Esophagus muscularis mucosa (tissue), 3 donors: ENCODE measurements at regions not wholly inside any gene's neighbourhood (a gene's known extent, or its start where the extent isn't known, plus 50 kb on each side); places are given as distances from the start of the nearest gene placed in this dataset.

Experiments
- POLR2A ChIP-seq: fragments of 450-650 bp; IDR thresholded peaks from one replicate; pipeline ENCODE4 v1.6.1; 2017; ENCODE audit warnings: antibody characterized with exemption, moderate library complexity, mild to moderate bottlenecking, low read depth
- TF ChIP-seq, protein P1 (sequence below), 3 experiments: fragments of 200-600 bp in 2 of 3; fragments of 450-650 bp in 1 of 3; sonication (generic) in 2 of 3; IDR thresholded peaks; one replicate each; pipeline ENCODE4 v1.5.1; 2017 to 2019; ENCODE audit warnings: antibody characterized with exemption in 3 of 3, mild to moderate bottlenecking in 2 of 3, moderate library complexity in 1 of 3

DNA sequence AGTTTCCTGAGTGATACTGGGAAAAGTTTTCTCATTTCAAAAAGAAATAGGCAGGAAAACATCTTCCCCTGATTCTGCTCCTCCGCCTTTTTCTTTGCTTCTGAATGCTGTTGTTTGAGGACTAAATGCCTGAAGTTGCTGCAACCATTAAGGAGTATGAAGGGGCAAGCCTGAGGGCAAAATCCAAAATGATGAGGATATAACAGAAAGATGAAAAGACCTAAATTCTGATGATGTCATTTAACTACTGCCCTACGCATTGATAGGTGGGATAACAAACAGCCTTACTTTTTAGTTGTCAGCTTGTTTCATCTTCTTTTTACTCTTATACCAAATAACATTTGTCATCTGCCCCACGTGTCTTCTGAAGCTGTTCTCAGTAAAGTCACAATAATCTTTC is 474.6 kb upstream of the MMS22L start:
- no peak for TF ChIP-seq POLR2A
- TF ChIP-seq, protein P1, sequence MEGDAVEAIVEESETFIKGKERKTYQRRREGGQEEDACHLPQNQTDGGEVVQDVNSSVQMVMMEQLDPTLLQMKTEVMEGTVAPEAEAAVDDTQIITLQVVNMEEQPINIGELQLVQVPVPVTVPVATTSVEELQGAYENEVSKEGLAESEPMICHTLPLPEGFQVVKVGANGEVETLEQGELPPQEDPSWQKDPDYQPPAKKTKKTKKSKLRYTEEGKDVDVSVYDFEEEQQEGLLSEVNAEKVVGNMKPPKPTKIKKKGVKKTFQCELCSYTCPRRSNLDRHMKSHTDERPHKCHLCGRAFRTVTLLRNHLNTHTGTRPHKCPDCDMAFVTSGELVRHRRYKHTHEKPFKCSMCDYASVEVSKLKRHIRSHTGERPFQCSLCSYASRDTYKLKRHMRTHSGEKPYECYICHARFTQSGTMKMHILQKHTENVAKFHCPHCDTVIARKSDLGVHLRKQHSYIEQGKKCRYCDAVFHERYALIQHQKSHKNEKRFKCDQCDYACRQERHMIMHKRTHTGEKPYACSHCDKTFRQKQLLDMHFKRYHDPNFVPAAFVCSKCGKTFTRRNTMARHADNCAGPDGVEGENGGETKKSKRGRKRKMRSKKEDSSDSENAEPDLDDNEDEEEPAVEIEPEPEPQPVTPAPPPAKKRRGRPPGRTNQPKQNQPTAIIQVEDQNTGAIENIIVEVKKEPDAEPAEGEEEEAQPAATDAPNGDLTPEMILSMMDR (IDR thresholded peaks at IDR 0.05): no peak
